ENCODE measurements at regions not wholly inside any gene's neighbourhood (a gene's known extent, or its start where the extent isn't known, plus 50 kb on each side); places are given as distances from the start of the nearest gene placed in this dataset.

GRCh38 chr3:176650478-176650877 is 546.8 kb downstream of the TBL1XR1 start:
- TF ChIP-seq CTCF (IDR thresholded peaks at IDR 0.05; ENCODE audit: insufficient read depth, missing control alignments): no peak
- DNase-seq (ENCODE audit: insufficient read length, low spot score) (no peak), FAIRE-seq (no peak)

- no peak for TF ChIP-seq CTCF (IDR thresholded peaks at IDR 0.05; ENCODE audit: insufficient read depth, missing control alignments)
These were observed 549.3 kb downstream of the TBL1XR1 start for GRCh38 chr3:176647987-176648386.

GRCh38 chr3:176633511-176633910 is 563.8 kb downstream of the TBL1XR1 start:
- no peak for DNase-seq (ENCODE audit: insufficient read length, low spot score)
- no peak for TF ChIP-seq CTCF (IDR thresholded peaks at IDR 0.05; ENCODE audit: insufficient read depth, missing control alignments)
- no peak for FAIRE-seq

More at GRCh38 chr3:176647987-176648386, 549.3 kb downstream of the TBL1XR1 start:
- no peak for FAIRE-seq
- no peak for DNase-seq (ENCODE audit: insufficient read length, low spot score)

- no peak for TF ChIP-seq CTCF (IDR thresholded peaks at IDR 0.05; ENCODE audit: insufficient read depth, missing control alignments)
- FAIRE-seq: no peak
- DNase-seq (ENCODE audit: insufficient read length, low spot score): no peak
These were observed 564.4 kb downstream of the TBL1XR1 start for GRCh38 chr3:176632925-176633324.

GRCh38 chr3:176631165-176631564 is 566.1 kb downstream of the TBL1XR1 start:
- FAIRE-seq (no peak), DNase-seq (ENCODE audit: insufficient read length, low spot score) (no peak)
- no peak for TF ChIP-seq CTCF (IDR thresholded peaks at IDR 0.05; ENCODE audit: insufficient read depth, missing control alignments)

- TF ChIP-seq CTCF (IDR thresholded peaks at IDR 0.05; ENCODE audit: insufficient read depth, missing control alignments): no peak
- FAIRE-seq: no peak
- DNase-seq (ENCODE audit: insufficient read length, low spot score): no peak
These were observed 569.1 kb downstream of the TBL1XR1 start for GRCh38 chr3:176628101-176628639.

- FAIRE-seq (no peak), DNase-seq (ENCODE audit: insufficient read length, low spot score) (no peak)
These were observed 573.7 kb downstream of the TBL1XR1 start for GRCh38 chr3:176623468-176624150.

More at GRCh38 chr3:176623468-176624150, 573.7 kb downstream of the TBL1XR1 start:
- no peak for TF ChIP-seq CTCF (IDR thresholded peaks at IDR 0.05; ENCODE audit: insufficient read depth, missing control alignments)

Data from D721Med (cell line).